ENCODE measurements at regions not wholly inside any gene's neighbourhood (a gene's known extent, or its start where the extent isn't known, plus 50 kb on each side); places are given as distances from the start of the nearest gene placed in this dataset.

- TF ChIP-seq FOXK2 (IDR thresholded peaks at IDR 0.05) (no peak), HDGF (IDR thresholded peaks at IDR 0.05; ENCODE audit: borderline replicate concordance) (no peak), CTBP1 (IDR thresholded peaks at IDR 0.05; ENCODE audit: borderline replicate concordance) (no peak), NFRKB (IDR thresholded peaks at IDR 0.05) (no peak), TARDBP (IDR thresholded peaks at IDR 0.05) (no peak), L3MBTL2 (conservative IDR thresholded peaks at IDR 0.05) (no peak), FOXM1 (IDR thresholded peaks at IDR 0.05; ENCODE audit: borderline replicate concordance) (no peak), ARNT (IDR thresholded peaks at IDR 0.05) (no peak)
- ChIA-PET POLR2A (no interaction called here), CTCF (no interaction called here)
- no peak for DNase-seq (ENCODE audit: extremely low spot score)
Measured at GRCh38 chr16:65760874-65761273, 605.6 kb upstream of the CDH5 start.

GRCh38 chr16:65758620-65759019, 607.9 kb upstream of the CDH5 start:
- no peak for DNase-seq (ENCODE audit: extremely low spot score)
- CTCF ChIA-PET, result no interaction called here
- TF ChIP-seq ARNT (IDR thresholded peaks at IDR 0.05) (no peak), HDGF (IDR thresholded peaks at IDR 0.05; ENCODE audit: borderline replicate concordance) (no peak), SP1 (IDR thresholded peaks at IDR 0.05) (no peak), SUZ12 (IDR thresholded peaks at IDR 0.05) (no peak), FOXM1 (IDR thresholded peaks at IDR 0.05; ENCODE audit: borderline replicate concordance) (no peak)
- POLR2A ChIA-PET, result no interaction called here

GRCh38 chr16:65757064-65757463, 609.4 kb upstream of the CDH5 start:
- DNase-seq (ENCODE audit: extremely low spot score), result no peak
- no peak for TF ChIP-seq ARNT (IDR thresholded peaks at IDR 0.05)
- TF ChIP-seq PKNOX1 (IDR thresholded peaks at IDR 0.05), result no peak
- POLR2A ChIA-PET, result no interaction called here
- CTCF ChIA-PET, result no interaction called here

GRCh38 chr16:65756163-65756562, 610.3 kb upstream of the CDH5 start:
- no peak for TF ChIP-seq ZNF384 (IDR thresholded peaks at IDR 0.05)
- TF ChIP-seq HDGF (IDR thresholded peaks at IDR 0.05; ENCODE audit: borderline replicate concordance), result no peak
- TF ChIP-seq CTBP1 (IDR thresholded peaks at IDR 0.05; ENCODE audit: borderline replicate concordance), result no peak
- no peak for TF ChIP-seq SP1 (IDR thresholded peaks at IDR 0.05)
- POLR2A ChIA-PET, result no interaction called here
- CTCF ChIA-PET, result no interaction called here
- no peak for DNase-seq (ENCODE audit: extremely low spot score)

- CTCF ChIA-PET, result no interaction called here
- DNase-seq (ENCODE audit: extremely low spot score), result no peak
- TF ChIP-seq HDGF (IDR thresholded peaks at IDR 0.05; ENCODE audit: borderline replicate concordance), result no peak
- POLR2A ChIA-PET, result no interaction called here
Measured at GRCh38 chr16:65754820-65755691, 611.4 kb upstream of the CDH5 start.

GRCh38 chr16:65752522-65752844, 614.0 kb upstream of the CDH5 start:
- POLR2A ChIA-PET, result no interaction called here
- DNase-seq (ENCODE audit: extremely low spot score), result no peak
- no peak for TF ChIP-seq PKNOX1 (IDR thresholded peaks at IDR 0.05)
- TF ChIP-seq ARNT (IDR thresholded peaks at IDR 0.05), result no peak
- TF ChIP-seq HDGF (IDR thresholded peaks at IDR 0.05; ENCODE audit: borderline replicate concordance), result no peak
- TF ChIP-seq ZNF384 (IDR thresholded peaks at IDR 0.05), result no peak
- TF ChIP-seq ELF4 (IDR thresholded peaks at IDR 0.05), result no peak
- no peak for TF ChIP-seq SUZ12 (IDR thresholded peaks at IDR 0.05)
- no peak for TF ChIP-seq FOXK2 (IDR thresholded peaks at IDR 0.05)
- no peak for TF ChIP-seq CTBP1 (IDR thresholded peaks at IDR 0.05; ENCODE audit: borderline replicate concordance)
- TF ChIP-seq LEF1 (IDR thresholded peaks at IDR 0.05; ENCODE audit: borderline replicate concordance), result no peak
- no peak for TF ChIP-seq BHLHE40 (IDR thresholded peaks at IDR 0.05; ENCODE audit: borderline replicate concordance)
- CTCF ChIA-PET, result no interaction called here

- no peak for DNase-seq (ENCODE audit: extremely low spot score)
- CTCF ChIA-PET, result no interaction called here
- POLR2A ChIA-PET, result no interaction called here
- TF ChIP-seq PKNOX1 (IDR thresholded peaks at IDR 0.05) (no peak), HDGF (IDR thresholded peaks at IDR 0.05; ENCODE audit: borderline replicate concordance) (no peak), LEF1 (IDR thresholded peaks at IDR 0.05; ENCODE audit: borderline replicate concordance) (no peak), FOXK2 (IDR thresholded peaks at IDR 0.05) (no peak), CTBP1 (IDR thresholded peaks at IDR 0.05; ENCODE audit: borderline replicate concordance) (no peak), ZNF384 (IDR thresholded peaks at IDR 0.05) (no peak), FOXA1 (IDR thresholded peaks at IDR 0.05) (no peak), FOXM1 (IDR thresholded peaks at IDR 0.05; ENCODE audit: borderline replicate concordance) (no peak), SP1 (IDR thresholded peaks at IDR 0.05) (no peak), L3MBTL2 (conservative IDR thresholded peaks at IDR 0.05) (no peak), ARNT (IDR thresholded peaks at IDR 0.05) (no peak), TARDBP (IDR thresholded peaks at IDR 0.05) (no peak), SUZ12 (IDR thresholded peaks at IDR 0.05) (no peak), BHLHE40 (IDR thresholded peaks at IDR 0.05; ENCODE audit: borderline replicate concordance) (no peak), NFRKB (IDR thresholded peaks at IDR 0.05) (no peak), ELF4 (IDR thresholded peaks at IDR 0.05) (no peak)
Measured at GRCh38 chr16:65751622-65752521, 614.6 kb upstream of the CDH5 start.

Data from HEK293T (cell line).